ENCODE measurements at regions not wholly inside any gene's neighbourhood (a gene's known extent, or its start where the extent isn't known, plus 50 kb on each side); places are given as distances from the start of the nearest gene placed in this dataset.

- TF ChIP-seq CSDC2 (CRISPR knock-in tag; IDR thresholded peaks at IDR 0.05): no peak
- TF ChIP-seq POU6F1 (CRISPR knock-in tag; IDR thresholded peaks at IDR 0.05; ENCODE audit: borderline replicate concordance, low read depth): no peak
- TF ChIP-seq TOX (CRISPR knock-in tag; IDR thresholded peaks at IDR 0.05; ENCODE audit: borderline replicate concordance): no peak
- TF ChIP-seq CREB5 (CRISPR knock-in tag; IDR thresholded peaks at IDR 0.05; ENCODE audit: low read depth): no peak
- TF ChIP-seq ARNTL (CRISPR knock-in tag; IDR thresholded peaks at IDR 0.05; ENCODE audit: borderline replicate concordance, low read depth): no peak
- TF ChIP-seq ZC3H10 (CRISPR knock-in tag; IDR thresholded peaks at IDR 0.05): no peak
- no peak for TF ChIP-seq TCF4 (CRISPR knock-in tag; IDR thresholded peaks at IDR 0.05; ENCODE audit: borderline replicate concordance)
- TF ChIP-seq TSHZ2 (CRISPR knock-in tag; IDR thresholded peaks at IDR 0.05): no peak
- no peak for TF ChIP-seq ZNF565 (CRISPR knock-in tag; conservative IDR thresholded peaks at IDR 0.05; ENCODE audit: low read depth)
- TF ChIP-seq SNAI2 (CRISPR knock-in tag; IDR thresholded peaks at IDR 0.05): no peak
Observed at GRCh38 chr3:106611841-106612240, 743.0 kb upstream of the CBLB start.

Data from SK-N-SH treated with all-trans-retinoic acid at 6 μM for 48 hours (cell line).